ENCODE measurements at regions not wholly inside any gene's neighbourhood (a gene's known extent, or its start where the extent isn't known, plus 50 kb on each side); places are given as distances from the start of the nearest gene placed in this dataset.

DNA sequence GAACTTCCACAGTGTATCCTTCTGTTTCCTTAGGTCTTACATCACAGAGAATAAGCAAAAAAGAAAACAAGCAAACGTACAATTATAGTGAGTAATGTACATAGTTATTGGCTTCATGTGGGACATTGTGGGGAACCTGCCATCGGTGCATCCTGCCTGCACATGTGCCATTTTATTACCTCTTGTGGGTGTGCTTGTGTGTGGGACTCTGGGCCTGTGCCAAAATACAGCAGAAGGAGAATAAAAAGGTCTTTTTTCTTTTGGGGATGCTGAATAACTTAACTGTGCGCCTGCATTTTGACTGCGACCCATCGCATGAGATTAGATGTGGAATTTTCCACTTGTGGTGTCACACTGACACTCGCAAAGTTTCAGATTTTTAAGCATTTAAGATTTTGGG, 169.6 kb upstream of the DCBLD2 start:
- TF ChIP-seq PPARA (CRISPR knock-in tag; IDR thresholded peaks at IDR 0.05; ENCODE audit: borderline replicate concordance) (no peak), GLIS3 (CRISPR knock-in tag; IDR thresholded peaks at IDR 0.05) (no peak)
- TF ChIP-seq, protein P1, sequence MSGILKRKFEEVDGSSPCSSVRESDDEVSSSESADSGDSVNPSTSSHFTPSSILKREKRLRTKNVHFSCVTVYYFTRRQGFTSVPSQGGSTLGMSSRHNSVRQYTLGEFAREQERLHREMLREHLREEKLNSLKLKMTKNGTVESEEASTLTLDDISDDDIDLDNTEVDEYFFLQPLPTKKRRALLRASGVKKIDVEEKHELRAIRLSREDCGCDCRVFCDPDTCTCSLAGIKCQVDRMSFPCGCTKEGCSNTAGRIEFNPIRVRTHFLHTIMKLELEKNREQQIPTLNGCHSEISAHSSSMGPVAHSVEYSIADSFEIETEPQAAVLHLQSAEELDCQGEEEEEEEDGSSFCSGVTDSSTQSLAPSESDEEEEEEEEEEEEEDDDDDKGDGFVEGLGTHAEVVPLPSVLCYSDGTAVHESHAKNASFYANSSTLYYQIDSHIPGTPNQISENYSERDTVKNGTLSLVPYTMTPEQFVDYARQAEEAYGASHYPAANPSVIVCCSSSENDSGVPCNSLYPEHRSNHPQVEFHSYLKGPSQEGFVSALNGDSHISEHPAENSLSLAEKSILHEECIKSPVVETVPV (CRISPR knock-in tag; IDR thresholded peaks at IDR 0.05): no peak
- TF ChIP-seq, protein P2, sequence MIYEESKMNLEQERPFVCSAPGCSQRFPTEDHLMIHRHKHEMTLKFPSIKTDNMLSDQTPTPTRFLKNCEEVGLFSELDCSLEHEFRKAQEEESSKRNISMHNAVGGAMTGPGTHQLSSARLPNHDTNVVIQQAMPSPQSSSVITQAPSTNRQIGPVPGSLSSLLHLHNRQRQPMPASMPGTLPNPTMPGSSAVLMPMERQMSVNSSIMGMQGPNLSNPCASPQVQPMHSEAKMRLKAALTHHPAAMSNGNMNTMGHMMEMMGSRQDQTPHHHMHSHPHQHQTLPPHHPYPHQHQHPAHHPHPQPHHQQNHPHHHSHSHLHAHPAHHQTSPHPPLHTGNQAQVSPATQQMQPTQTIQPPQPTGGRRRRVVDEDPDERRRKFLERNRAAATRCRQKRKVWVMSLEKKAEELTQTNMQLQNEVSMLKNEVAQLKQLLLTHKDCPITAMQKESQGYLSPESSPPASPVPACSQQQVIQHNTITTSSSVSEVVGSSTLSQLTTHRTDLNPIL (CRISPR knock-in tag; IDR thresholded peaks at IDR 0.05; ENCODE audit: low read depth): no peak
- ATAC-seq: no peak

DNA sequence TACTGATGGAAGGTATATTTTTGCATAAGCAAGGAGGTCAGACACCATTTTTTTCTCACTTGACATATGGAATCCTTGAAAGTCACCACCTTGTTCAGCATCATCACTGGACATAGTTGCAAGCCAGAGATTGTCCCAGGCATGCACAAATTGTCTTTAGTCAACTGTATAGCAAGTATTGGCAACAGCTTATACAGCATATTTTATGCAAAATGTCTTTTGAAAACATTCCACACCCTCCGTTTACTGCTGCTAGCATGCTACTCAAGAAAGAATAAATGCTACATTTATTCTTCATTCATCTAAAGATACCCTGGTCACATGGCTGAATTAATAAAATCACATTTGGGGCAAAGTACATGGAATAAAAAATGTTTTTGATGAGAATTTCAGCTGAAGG, 168.5 kb upstream of the DCBLD2 start:
- ATAC-seq: no peak
- TF ChIP-seq ESRRG (CRISPR knock-in tag; IDR thresholded peaks at IDR 0.05) (no peak), ZC3H10 (CRISPR knock-in tag; IDR thresholded peaks at IDR 0.05) (no peak), ZFP30 (CRISPR knock-in tag; IDR thresholded peaks at IDR 0.05) (no peak), ZNF8 (CRISPR knock-in tag; IDR thresholded peaks at IDR 0.05) (no peak), SNAI2 (CRISPR knock-in tag; IDR thresholded peaks at IDR 0.05) (no peak), TSHZ2 (CRISPR knock-in tag; IDR thresholded peaks at IDR 0.05) (no peak), ZNF70 (CRISPR knock-in tag; IDR thresholded peaks at IDR 0.05) (no peak), ZNF565 (CRISPR knock-in tag; conservative IDR thresholded peaks at IDR 0.05; ENCODE audit: low read depth) (no peak), GLIS3 (CRISPR knock-in tag; IDR thresholded peaks at IDR 0.05) (no peak), BACH2 (CRISPR knock-in tag; IDR thresholded peaks at IDR 0.05; ENCODE audit: borderline replicate concordance) (no peak), ARNTL (CRISPR knock-in tag; IDR thresholded peaks at IDR 0.05; ENCODE audit: borderline replicate concordance, low read depth) (no peak), ZFP3 (CRISPR knock-in tag; IDR thresholded peaks at IDR 0.05) (no peak), PPARA (CRISPR knock-in tag; IDR thresholded peaks at IDR 0.05; ENCODE audit: borderline replicate concordance) (no peak), TOX (CRISPR knock-in tag; IDR thresholded peaks at IDR 0.05; ENCODE audit: borderline replicate concordance) (no peak)

DNA sequence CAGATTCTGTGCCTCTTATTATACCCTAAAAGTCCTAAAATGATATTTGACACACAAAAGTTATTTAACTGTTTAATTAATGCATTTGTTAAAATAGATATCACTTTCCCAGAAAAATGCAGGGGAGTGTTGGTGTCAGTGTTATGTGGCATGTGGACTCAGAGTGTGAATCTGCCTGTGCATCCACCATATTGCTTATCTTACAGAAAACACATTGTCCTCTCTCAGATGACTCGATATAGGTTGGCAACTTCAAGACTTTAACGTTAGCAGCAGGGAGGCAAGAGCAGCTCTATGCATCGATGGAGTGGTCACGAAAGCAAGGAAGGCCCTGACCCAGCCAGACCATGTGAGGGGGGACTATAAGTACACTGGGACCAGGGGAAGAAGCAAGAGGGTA, 165.4 kb upstream of the DCBLD2 start:
- no peak for ATAC-seq
- TF ChIP-seq OSR1 (CRISPR knock-in tag; IDR thresholded peaks at IDR 0.05) (no peak), PATZ1 (CRISPR knock-in tag; IDR thresholded peaks at IDR 0.05; ENCODE audit: borderline replicate concordance) (no peak), ZNF565 (CRISPR knock-in tag; conservative IDR thresholded peaks at IDR 0.05; ENCODE audit: low read depth) (no peak), ZFP30 (CRISPR knock-in tag; IDR thresholded peaks at IDR 0.05) (no peak), ARNTL (CRISPR knock-in tag; IDR thresholded peaks at IDR 0.05; ENCODE audit: borderline replicate concordance, low read depth) (no peak), ESRRG (CRISPR knock-in tag; IDR thresholded peaks at IDR 0.05) (no peak)
- TF ChIP-seq, protein P2 (CRISPR knock-in tag; IDR thresholded peaks at IDR 0.05; ENCODE audit: low read depth): no peak
- TF ChIP-seq, protein P3, sequence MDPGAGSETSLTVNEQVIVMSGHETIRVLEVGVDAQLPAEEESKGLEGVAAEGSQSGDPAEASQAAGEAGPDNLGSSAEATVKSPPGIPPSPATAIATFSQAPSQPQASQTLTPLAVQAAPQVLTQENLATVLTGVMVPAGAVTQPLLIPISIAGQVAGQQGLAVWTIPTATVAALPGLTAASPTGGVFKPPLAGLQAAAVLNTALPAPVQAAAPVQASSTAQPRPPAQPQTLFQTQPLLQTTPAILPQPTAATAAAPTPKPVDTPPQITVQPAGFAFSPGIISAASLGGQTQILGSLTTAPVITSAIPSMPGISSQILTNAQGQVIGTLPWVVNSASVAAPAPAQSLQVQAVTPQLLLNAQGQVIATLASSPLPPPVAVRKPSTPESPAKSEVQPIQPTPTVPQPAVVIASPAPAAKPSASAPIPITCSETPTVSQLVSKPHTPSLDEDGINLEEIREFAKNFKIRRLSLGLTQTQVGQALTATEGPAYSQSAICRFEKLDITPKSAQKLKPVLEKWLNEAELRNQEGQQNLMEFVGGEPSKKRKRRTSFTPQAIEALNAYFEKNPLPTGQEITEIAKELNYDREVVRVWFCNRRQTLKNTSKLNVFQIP (CRISPR knock-in tag; IDR thresholded peaks at IDR 0.05; ENCODE audit: borderline replicate concordance, low read depth): no peak

All from SK-N-SH treated with all-trans-retinoic acid at 6 μM for 48 hours (cell line).